ENCODE measurements at regions not wholly inside any gene's neighbourhood (a gene's known extent, or its start where the extent isn't known, plus 50 kb on each side); places are given as distances from the start of the nearest gene placed in this dataset.

DNA sequence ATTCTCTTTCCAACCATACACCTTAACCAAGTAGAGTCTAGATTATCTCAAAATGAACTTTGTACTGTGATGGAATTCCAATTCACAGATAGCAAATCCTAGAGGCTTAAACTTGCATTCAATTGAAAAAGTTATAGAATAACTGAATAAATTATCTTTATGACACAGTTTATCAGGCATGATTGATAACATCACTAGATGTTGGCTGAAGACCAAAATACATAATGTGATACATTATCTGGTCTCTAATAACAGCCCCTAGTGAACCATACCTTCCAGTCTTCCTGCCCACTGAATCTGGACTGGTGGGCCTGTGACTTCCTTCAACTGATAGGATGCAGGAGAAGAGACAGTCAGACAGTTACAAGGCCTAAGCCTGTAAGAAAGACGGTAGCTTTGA is 165.2 kb upstream of the CMC1 start:
- H3F3A ChIP-seq (ENCODE audit: low read length, unreplicated experiment): no peaks in the 10 kb centered on the region
- POLR2A ChIA-PET (ENCODE audit: unreplicated experiment): no interaction called here
- TF ChIP-seq EZH2phosphoT487 (IDR thresholded peaks at IDR 0.05; ENCODE audit: borderline replicate concordance, low read length) (no peak), EZH2 (IDR thresholded peaks at IDR 0.05; ENCODE audit: low read length, unreplicated experiment) (no peak)
- TF ChIP-seq, protein P1, sequence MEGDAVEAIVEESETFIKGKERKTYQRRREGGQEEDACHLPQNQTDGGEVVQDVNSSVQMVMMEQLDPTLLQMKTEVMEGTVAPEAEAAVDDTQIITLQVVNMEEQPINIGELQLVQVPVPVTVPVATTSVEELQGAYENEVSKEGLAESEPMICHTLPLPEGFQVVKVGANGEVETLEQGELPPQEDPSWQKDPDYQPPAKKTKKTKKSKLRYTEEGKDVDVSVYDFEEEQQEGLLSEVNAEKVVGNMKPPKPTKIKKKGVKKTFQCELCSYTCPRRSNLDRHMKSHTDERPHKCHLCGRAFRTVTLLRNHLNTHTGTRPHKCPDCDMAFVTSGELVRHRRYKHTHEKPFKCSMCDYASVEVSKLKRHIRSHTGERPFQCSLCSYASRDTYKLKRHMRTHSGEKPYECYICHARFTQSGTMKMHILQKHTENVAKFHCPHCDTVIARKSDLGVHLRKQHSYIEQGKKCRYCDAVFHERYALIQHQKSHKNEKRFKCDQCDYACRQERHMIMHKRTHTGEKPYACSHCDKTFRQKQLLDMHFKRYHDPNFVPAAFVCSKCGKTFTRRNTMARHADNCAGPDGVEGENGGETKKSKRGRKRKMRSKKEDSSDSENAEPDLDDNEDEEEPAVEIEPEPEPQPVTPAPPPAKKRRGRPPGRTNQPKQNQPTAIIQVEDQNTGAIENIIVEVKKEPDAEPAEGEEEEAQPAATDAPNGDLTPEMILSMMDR (conservative IDR thresholded peaks at IDR 0.05; ENCODE audit: low read depth, low read length): no peak
- H3K36me3 ChIP-seq (ENCODE audit: low read depth, low read length): no peaks in the 10 kb centered on the region
- no peak overlapping the region for H3K4me2 ChIP-seq (ENCODE audit: low read length)
- H3K9me2 ChIP-seq (replicated peaks; ENCODE audit: low read length): no peaks in the 10 kb centered on the region
- no TSS peak for BruUV-seq (replicated peaks)
- intact Hi-C loops (cut with micrococcal nuclease): no loop called here
- CTCF ChIA-PET: no interaction called here
- no peaks in the 10 kb centered on the region for H4K20me1 ChIP-seq (ENCODE audit: low read length)
- no peaks in the 10 kb centered on the region for H3K27me3 ChIP-seq (ENCODE audit: low read length)
- H2AFZ ChIP-seq (ENCODE audit: low read length): no peak overlapping the region
- H3K4me1 ChIP-seq (ENCODE audit: insufficient read depth, low read length): no peaks in the 10 kb centered on the region
- H3K27ac ChIP-seq (ENCODE audit: low read length): no peak overlapping the region
- DNase-seq (no peak), ATAC-seq (no peak)
- no peak overlapping the region for H3K9ac ChIP-seq (ENCODE audit: low read length)
- H3K9me3 ChIP-seq (ENCODE audit: low read length): no peaks in the 10 kb centered on the region
- no peaks in the 10 kb centered on the region for H3K79me2 ChIP-seq (ENCODE audit: low read length)
- H3K4me3 ChIP-seq (ENCODE audit: low read length): no peak overlapping the region

DNA sequence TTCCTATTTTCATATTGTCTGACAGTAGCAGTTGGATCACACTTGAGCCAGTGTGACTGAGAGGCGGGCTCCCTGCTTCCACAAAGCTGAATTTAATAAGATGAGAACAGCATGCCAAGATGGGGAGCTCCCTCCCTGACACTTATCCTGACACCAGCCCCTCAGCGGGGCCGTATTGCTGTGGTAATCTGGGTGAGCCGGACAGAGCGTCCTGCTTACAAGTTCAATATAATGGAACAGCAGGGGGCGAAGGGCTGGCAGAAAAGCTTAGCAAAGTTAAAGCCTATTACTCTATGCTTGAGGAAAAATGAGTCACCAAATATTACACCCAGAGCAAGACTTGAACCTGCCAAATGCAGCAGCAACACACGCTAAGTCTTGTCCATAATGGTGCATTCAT is 163.8 kb upstream of the CMC1 start:
- Histone ChIP-seq H3K4me2 (ENCODE audit: low read length) (no peak overlapping the region), H3K9ac (ENCODE audit: low read length) (no peak overlapping the region), H3K4me3 (ENCODE audit: low read length) (no peak overlapping the region), H3K4me1 (ENCODE audit: insufficient read depth, low read length) (no peaks in the 10 kb centered on the region), H3K27ac (ENCODE audit: low read length) (no peak overlapping the region), H3K9me2 (replicated peaks; ENCODE audit: low read length) (no peaks in the 10 kb centered on the region), H3F3A (ENCODE audit: low read length, unreplicated experiment) (no peaks in the 10 kb centered on the region), H3K79me2 (ENCODE audit: low read length) (no peaks in the 10 kb centered on the region), H4K20me1 (ENCODE audit: low read length) (no peaks in the 10 kb centered on the region), H3K36me3 (ENCODE audit: low read depth, low read length) (no peaks in the 10 kb centered on the region), H2AFZ (ENCODE audit: low read length) (no peak overlapping the region), H3K27me3 (ENCODE audit: low read length) (no peaks in the 10 kb centered on the region), H3K9me3 (ENCODE audit: low read length) (no peaks in the 10 kb centered on the region)
- DNase-seq (peak; percentile 24), ATAC-seq (no peak; the same call in 1 of the 2 replicates)
- no peak for TF ChIP-seq EZH2phosphoT487 (IDR thresholded peaks at IDR 0.05; ENCODE audit: borderline replicate concordance, low read length)
- TF ChIP-seq EZH2 (IDR thresholded peaks at IDR 0.05; ENCODE audit: low read length, unreplicated experiment): no peak
- TF ChIP-seq, protein P1 (conservative IDR thresholded peaks at IDR 0.05; ENCODE audit: low read depth, low read length): no peak
- no TSS peak for BruUV-seq (replicated peaks)
- intact Hi-C loops (cut with micrococcal nuclease): no loop called here
- ChIA-PET CTCF (no interaction called here), POLR2A (ENCODE audit: unreplicated experiment) (no interaction called here)

DNA sequence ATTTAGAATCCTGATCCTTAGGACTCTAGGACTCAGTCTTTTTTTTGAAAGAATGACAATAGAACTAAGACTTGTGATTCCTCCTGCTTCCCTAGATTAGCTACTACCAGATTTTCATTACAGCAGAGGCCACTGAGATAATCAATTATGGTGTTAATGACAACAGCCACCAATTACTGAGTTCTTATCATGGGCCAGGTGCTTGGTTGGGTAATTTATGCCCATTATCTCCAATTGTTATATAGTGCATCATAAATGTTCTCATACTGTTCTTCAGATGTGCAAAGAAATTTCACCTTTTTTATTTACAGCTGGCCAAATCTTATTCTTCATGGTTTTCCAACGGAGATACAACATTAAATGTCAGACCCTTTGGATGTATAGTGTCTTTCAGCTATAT is 162.9 kb upstream of the CMC1 start:
- no peaks in the 10 kb centered on the region for H3K4me1 ChIP-seq (ENCODE audit: insufficient read depth, low read length)
- no peaks in the 10 kb centered on the region for H4K20me1 ChIP-seq (ENCODE audit: low read length)
- TF ChIP-seq EZH2phosphoT487 (IDR thresholded peaks at IDR 0.05; ENCODE audit: borderline replicate concordance, low read length): no peak
- no peak for TF ChIP-seq EZH2 (IDR thresholded peaks at IDR 0.05; ENCODE audit: low read length, unreplicated experiment)
- TF ChIP-seq, protein P1 (conservative IDR thresholded peaks at IDR 0.05; ENCODE audit: low read depth, low read length): no peak
- H3K36me3 ChIP-seq (ENCODE audit: low read depth, low read length): no peaks in the 10 kb centered on the region
- no peak overlapping the region for H3K4me3 ChIP-seq (ENCODE audit: low read length)
- no peaks in the 10 kb centered on the region for H3K27me3 ChIP-seq (ENCODE audit: low read length)
- intact Hi-C loops (cut with micrococcal nuclease): no loop called here
- no peaks in the 10 kb centered on the region for H3K9me2 ChIP-seq (replicated peaks; ENCODE audit: low read length)
- CTCF ChIA-PET: no interaction called here
- H3F3A ChIP-seq (ENCODE audit: low read length, unreplicated experiment): no peaks in the 10 kb centered on the region
- H3K27ac ChIP-seq (ENCODE audit: low read length): no peak overlapping the region
- H3K9me3 ChIP-seq (ENCODE audit: low read length): no peaks in the 10 kb centered on the region
- no peak overlapping the region for H3K9ac ChIP-seq (ENCODE audit: low read length)
- no peaks in the 10 kb centered on the region for H3K79me2 ChIP-seq (ENCODE audit: low read length)
- no peak overlapping the region for H2AFZ ChIP-seq (ENCODE audit: low read length)
- ATAC-seq: no peak
- POLR2A ChIA-PET (ENCODE audit: unreplicated experiment): no interaction called here
- no peak for DNase-seq
- H3K4me2 ChIP-seq (ENCODE audit: low read length): no peak overlapping the region
- no TSS peak for BruUV-seq (replicated peaks)

All from PC-3 (cell line).